GM21528 (cell line): ENCODE measurements at regions not wholly inside any gene's neighbourhood (a gene's known extent, or its start where the extent isn't known, plus 50 kb on each side); places are given as distances from the start of the nearest gene placed in this dataset.
"Not testable (repeated sequence)": the region's sequence is repeated elsewhere in the genome, so short reads cannot be mapped to it uniquely, and the experiment has no call there.

Source experiments
- ATAC-seq: cut with Tn5 transposase; IDR thresholded peaks from one replicate; pipeline ENCODE4 v1.9.1; 2021; ENCODE audit warnings: mild to moderate bottlenecking, moderate library complexity; ENCODE audit not compliant: unreplicated experiment, low FRiP score

DNA sequence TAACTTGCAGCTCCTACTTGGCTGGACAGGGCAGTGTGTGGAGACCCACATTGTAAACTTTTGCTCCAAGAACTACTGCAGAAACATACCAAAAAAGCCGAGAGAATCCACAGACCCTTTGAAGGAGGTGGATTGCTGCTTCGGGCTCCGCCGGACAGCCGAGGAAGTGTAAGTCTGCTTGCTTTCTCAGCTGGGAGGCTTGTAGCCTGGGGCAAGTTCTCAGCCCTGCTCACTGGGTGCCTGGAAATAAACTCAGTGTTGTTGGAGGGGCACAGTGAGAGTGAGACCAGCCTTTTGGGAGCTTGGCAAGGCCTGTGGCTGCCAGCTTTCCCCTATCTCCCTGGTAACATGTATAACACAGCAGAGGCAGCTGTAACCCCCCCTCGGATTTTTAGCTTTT is 215.6 kb downstream of the SYK start:
- ATAC-seq: no peak

DNA sequence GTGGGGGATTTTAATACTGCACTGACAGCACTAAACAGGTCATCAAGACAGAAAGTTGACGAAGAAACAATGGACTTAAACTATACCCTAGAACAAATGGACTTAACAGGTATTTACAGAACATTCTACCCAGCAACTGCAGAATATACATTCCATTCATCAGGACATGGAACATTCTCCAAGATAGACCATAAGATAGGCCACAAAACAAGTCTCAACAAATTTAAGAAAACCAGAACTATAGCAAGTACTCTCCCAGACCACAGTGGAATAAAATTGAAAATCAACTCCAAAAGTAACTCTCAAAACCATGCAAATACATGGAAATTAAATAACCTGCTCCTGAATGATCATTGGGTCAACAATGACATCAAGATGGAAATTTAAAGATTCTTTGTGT is 218.3 kb downstream of the SYK start:
- not testable (repeated sequence) for ATAC-seq

DNA sequence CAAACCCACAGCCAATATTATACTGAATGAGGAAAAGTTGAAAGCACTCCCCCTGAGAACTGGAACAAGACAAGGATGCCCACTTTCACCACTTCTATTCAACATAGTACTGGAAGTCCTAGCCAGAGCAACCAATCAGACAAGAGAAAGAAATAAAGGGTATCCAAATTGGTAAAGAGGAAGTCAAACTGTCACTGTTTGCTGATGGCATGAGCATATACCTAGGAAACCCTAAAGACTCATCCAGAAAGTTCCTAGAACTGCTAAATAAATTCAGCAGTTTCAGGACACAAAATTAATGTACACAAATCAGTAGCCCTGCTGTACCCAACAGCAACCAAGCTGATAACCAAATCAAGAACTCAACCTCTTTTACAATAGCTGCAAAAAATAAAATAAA is 220.0 kb downstream of the SYK start:
- not testable (repeated sequence) for ATAC-seq

DNA sequence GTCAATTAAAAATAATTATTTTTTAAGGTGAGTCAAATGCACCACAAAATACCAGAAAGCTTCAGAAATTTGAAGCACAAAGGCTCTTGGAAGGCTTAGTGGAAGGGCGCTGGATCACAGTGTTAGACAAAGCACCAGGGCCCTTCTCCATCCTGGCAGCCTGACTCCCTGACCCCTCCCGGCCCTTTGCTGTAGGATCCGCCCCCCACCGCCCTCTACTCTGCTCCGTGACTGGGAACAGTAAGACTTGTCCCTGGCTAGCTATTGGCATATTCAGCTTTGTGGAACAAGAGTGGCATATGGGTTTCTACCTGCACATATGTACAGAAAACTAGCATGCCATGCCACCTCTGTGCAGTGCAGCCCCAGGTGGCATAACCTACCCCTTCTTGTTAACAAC is 222.1 kb downstream of the SYK start:
- no peak for ATAC-seq

DNA sequence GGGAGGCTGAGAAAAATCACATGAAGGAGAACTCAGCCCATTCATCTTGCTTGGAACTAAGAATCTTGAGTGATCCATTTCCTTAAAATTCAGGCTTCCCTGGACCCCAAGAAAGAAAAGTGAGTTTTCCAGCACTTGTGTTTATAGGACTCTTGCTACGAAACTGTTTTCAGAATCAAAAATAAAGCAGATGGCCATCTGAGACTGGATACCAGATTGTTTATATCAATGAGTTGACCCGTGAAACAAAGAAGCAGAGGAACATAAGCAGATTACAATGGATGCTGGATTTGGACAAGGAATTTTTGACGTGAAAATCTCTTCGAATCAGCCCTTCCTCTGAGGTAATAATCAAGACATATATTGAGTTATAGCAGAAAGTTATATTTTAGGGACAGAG is 223.2 kb downstream of the SYK start:
- no peak for ATAC-seq

DNA sequence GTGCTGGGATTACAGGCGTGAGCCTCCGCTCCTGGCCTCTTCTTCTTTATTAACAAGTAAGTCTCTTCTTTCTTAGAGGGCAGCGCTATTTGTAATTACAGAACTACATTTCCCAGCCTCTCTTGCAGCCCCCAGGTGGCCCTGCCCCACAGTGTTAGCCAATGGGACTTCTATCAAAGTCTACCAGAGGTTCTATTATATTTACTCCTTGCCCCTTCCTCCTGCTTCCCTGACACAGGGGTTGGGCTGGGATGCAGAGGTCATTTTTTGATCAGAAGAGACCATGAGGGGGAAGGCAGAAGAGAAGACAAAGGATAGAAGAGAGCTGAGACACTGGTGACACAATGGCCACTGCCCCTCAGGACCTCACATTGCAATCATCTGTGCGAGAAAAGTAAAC is 224.2 kb downstream of the SYK start:
- no peak for ATAC-seq

DNA sequence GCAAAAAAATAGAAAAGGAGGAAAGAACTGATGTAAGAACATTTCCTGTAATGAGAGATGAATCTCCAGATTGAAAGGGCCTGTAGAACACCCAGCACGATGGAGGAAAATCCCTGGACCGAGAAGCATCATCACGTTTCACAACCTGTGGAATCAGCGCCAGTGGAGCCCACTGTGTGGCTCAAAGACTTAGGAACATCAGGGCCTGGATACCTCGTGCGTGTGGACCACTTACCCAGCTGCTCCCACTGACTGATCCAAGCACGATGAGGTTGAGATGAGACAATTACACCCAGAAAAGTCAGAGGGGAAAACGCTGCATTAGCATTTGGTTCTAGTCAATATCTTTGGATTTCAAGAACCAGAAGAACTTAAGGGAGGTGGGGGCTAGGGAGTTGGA is 224.6 kb downstream of the SYK start:
- no peak for ATAC-seq

DNA sequence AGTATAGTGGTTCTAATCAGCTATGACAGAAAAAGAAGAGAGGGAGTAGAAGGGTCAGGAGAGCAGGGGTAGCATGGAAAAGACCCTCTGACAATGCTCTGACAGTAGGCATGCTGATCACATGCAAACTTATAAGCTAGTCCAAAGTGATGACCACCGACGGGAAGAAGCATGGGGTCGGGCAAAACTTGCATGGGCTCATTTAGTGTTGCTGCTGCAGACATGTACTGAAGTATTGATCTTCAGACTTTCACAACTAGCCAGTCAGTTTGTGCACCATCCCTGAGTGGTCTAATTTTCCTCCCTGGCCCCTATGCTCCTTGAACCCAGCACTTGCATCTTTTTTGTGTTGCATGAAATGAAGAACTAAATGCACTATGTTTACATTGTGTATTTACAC is 225.4 kb downstream of the SYK start:
- no peak for ATAC-seq

DNA sequence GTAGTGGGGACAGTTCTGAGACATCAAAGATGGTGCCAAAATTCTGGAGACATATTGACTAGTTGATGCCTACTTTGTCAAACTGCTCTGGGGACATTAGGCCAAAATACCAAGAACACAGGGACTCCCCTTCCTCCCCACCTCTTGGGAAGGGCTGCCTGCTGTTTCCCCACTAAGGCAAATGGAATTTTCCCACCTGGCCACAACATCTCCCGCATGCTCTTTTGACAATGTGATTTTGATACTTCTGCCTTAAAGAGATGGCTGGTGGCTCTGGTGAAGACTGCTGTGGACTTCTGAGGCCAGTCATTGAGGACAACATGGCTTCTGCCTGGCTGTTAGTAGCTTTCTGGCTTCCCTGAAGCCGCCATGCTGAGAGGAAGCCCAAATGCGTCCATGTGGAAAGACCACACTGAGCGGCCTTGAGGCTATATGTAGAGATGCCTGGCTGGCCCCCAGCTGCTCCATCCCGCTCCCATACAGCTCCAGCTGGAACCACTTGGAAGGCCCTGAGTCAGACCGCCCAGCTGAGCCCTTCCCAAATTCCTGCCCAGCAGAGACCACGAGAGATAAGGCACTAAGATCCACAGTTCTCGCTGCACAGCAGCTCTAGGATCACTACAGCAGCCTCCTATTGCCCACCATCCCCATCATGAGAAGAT is 226.7 kb downstream of the SYK start:
- no peak for ATAC-seq

DNA sequence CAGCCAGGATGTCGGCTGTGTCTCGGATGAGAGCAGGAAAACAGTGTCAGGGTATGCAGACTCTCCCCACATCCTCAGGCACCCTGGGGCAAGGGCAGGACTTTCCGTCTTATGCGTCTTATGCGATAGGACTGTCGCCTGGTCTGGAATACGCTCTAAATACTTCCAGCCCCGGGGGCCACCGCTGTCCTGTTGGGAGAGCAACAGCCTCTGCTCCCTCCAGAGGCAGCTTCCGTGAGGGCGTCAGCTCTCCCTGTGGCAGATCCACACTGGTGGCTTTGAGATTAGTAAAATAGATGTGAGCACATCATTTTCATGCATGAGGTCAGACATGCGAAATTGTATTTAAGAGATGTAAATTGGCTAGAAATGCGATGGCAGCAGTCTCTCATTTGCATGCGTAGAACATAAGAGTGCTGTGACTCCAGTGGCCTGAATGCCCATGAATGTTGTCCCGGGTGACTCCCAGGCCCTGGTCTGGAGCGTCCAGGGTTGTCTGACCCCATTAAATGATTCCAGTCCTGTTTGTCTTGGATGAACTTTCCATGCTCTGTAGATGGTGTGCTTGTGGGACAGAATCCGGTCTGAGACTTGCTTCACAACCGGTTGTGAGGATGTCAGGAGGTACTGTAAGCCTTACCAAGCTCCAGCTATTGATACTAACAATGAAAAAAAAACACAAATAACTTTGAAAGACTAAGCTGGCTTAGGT is 228.2 kb downstream of the SYK start:
- ATAC-seq: no peak

DNA sequence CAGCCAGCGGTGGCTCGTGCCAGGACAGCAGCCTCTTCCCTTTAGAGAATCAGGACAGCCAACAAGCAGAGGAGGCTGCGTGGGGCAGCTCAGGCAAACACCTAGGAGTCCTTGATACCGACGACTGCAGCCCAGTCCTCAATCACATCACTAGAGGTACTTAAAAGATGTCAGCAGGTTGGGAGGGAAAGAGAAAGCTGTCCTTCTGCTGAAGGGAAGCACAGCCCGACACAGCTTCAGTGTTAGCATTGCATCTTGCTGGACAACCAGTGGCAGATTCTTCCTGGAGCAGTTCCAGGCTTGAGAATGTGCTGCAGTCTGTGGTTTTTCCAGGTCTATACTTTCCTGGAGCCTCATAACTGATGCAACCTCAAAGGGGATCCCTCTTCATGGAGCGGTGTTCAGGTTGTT is 230.5 kb downstream of the SYK start:
- ATAC-seq: no peak

DNA sequence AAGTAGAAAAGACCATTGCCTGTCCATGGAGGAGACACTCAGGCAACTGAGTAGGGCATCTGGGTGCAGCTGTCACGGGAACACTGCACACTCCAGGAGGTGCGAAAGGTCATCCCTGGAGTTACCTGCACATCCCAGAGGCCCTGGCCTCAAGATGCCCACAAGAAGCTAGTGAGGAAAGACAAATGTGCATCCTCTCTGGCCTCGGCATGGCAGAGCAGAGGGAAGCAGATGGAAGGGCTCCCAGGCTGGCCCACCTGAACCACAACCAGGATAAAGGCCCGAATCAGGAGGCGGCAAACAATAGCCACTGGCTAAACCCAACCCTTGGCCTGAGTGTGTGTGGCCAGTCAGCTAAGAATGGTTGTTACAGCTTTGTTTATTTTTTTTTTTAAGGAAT is 231.7 kb downstream of the SYK start:
- ATAC-seq: no peak

DNA sequence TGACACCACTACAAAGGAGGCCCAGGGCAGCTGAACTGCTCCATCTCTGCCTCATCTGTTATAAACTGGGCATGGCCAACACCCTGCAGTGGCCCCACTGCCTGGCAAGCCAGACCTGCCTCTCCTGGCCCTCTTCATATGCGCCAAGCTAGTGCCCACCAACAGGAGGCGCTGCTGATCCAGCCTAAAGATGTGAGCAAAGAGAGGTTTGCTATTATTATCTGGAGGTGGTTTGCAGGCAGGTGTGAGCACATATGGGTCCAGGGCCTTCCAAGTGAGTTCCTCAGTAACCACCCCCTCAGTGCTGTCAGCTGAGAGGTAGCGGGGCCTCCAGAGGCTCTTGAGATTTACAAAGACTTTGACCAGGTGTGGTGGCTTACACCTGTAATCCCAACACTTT is 232.2 kb downstream of the SYK start:
- ATAC-seq: no peak

DNA sequence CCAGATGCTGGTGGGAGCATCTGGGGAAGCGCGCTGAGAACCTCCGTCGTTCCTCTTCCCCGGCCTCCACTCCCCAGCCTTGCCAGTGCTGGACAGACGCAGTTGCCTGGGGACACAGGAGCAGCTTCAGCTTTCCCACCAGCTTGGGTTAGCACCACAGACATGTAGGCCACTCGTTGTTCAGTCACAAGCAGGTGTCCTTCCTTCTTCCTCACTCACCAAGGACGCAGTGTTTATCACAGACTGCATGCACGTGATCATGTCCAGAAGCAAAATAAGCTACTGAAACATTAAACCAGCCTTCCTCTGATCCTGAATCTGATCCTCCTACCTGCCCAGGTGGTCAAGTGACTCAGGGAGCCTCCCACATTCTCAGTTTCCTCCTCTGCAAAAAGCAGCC is 232.9 kb downstream of the SYK start:
- ATAC-seq: no peak

DNA sequence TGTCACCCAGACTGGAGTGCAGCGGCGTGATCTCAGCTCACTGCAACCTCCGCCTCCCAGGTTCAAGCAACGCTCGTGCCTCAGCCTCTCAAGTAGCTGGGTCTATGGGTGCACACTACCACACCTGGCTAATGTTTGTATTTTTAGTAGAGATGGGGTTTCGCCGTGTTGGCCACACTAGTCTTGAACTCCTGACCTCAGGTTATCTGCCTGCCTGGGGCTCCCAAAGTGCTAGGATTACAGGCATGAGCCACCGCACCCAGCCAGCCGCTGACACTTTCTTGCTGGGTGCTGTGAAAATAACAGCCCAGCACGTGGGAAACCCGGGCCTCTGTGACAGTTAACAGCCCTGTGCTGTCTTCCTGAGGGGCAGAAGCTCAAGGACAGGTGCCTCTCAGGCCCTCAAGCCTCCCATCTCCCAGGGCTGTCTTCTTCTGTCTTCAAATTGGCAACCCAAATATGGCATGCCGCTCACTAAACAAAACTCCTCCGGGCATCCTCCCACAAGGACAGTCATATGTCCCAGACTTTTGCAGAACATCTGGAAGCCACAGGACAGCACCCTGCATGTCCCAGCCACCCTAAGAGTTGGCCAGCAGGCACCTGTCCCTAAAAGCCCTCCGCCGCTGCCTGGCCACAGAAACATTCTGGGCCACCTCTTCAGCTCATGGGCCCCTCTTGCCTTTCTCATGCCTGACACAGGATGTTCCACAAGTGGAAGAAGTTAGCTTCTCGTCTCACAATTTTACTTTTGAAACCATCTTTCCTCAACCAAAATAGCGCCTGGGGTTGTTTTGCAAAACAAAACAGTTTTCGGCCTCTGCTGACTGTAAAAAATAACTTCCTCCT is 233.6 kb downstream of the SYK start:
- no peak for ATAC-seq

DNA sequence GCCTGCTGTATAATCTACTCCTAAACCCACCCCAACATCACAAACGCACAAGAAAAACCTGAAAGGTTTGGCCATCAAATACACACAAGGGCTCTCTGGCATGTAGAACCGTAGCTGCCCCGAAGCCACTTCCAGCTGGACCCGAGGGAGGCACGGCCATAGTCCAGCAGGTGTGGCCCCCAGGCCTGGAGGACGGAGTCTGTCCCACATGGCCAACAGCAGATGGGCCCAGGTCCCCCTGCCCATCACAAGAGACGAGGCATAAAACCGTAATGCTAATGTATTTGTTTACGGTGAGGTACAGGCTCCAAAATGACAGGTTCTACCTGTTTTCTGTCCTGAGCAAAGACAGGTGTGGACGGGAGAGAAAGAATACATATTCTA is 234.2 kb downstream of the SYK start:
- ATAC-seq: no peak

DNA sequence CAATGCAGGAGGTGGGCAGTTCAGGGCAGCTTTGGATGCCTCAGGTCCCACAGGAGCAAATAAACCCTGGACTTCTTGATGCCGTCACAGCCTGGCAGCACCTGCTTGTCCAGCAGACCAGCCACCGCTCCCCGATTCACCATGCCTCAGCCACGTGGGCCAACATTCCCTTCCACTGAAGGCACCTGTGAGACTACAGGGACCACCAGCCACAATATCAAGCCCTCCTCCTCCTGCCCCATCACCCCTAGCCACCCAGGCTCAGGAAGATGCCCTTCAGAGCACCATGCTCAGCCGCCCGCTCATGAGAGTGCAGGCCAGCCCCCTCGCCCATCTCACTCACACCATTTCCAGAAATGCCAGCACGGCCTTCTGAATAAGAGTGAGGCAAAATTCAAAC is 234.7 kb downstream of the SYK start:
- ATAC-seq: no peak

DNA sequence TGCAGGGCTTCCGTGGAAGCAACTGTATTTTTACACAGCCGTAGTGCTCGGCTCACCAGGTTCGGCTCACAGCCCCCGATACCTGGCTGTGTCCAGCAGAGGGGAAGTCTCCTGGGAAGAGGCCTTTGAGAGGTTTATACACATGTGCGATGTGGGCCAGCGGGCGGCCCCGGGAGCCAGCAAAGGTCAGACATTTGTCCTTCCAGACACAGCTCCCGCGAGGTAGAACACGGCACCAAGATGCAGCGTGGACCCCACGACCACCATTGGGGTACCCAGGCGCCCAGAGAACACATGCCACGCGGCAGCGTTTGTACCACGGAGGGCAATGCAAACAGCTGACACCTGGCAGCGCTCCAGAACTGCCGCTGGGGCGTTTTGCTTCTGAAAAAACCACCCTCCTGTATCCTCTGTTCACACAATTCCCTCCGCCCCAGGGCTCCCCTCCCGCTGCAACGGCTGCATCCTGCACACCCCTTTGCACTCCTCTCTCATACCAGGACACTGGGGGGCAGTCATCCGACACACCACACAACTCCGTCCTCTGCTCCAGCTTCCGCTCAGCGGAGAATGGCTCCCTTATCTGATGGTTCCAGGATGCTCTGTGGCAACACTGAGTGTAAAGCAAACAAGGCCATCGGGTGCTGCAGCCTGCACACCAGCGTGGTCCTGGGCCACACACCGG is 235.3 kb downstream of the SYK start:
- no peak for ATAC-seq

DNA sequence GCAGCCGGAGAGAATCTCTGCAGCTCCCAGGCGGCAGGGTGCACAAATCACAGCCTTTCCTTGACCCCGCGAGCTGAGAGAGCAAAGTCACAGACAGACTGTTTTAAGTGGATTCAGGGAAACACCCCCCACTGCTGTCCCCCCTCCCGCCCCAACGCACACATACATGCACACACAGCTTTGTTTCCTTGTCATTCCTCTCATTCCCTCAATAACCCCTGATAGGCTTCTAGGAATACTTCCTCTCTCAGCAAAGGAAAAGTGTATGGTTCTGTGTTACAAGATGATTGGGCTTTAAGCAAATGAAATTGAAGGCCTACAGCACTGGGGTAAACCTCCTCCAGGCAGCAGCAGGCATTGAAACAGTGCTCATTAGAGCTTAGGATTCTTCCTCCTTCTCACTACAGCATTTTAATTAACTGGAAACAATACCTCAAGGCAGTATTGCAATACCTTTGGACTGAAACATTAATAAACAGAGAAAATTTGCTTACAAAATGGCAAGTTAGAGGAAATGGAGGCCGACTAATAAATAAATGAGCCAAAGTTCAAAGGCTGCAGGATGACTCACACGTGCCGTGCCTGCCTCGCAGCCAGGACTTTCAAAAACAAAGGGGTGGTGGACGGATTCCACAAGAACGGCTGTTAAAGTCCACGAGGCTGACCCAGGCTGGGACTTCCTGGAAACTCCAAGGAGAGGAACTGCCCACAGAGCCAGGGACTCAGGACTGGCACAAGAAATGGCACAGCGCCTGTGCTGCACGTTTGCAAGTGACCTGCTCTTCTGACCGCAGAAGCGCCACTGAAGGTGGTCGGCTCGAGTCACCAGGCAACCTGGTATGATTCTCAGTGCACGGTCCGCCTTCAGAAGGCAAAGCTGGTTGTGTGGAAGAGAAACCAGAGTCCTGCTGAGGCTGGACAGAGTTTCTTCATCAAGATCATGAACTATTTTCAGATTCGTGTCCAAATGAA is 236.2 kb downstream of the SYK start:
- ATAC-seq: no peak
